HCT116 (cell line): ENCODE measurements at regions not wholly inside any gene's neighbourhood (a gene's known extent, or its start where the extent isn't known, plus 50 kb on each side); places are given as distances from the start of the nearest gene placed in this dataset.

Experiments
- ATAC-seq: fragments of 200-7000 bp; cut with Tn5 transposase; 2 replicates; pipeline ENCODE4 v1.9.1; 2020; ENCODE audit warnings: mild to moderate bottlenecking, moderate library complexity
- BruUV-seq: library from RNA; stranded (reverse); fragments of 400-500 nt; replicated peaks from 2 replicates; lab custom pipeline; 2021; lab: Mats Ljungman, UMichigan
- CTCF ChIA-PET: fragments of 300-600 bp; sonication (Branson Sonifier 250); formaldehyde crosslinking; loops from one replicate; lab custom pipeline; 2021; ENCODE audit warnings: antibody characterized with exemption; lab: Charles Lee
- POLR2A ChIA-PET: fragments of 300-600, 350-600 bp; sonication (Branson Sonifier 250); formaldehyde crosslinking; loops from one replicate; lab custom pipeline; 2021; ENCODE audit warnings: antibody characterized with exemption; lab: Charles Lee
- RAD21 ChIA-PET, 2 experiments: fragments of 300-600 bp; sonication (Branson Sonifier 250); formaldehyde crosslinking; loops; one replicate each; lab custom pipeline; 2023; ENCODE audit warnings: low total read pairs in 2 of 2; ENCODE audit not compliant: uncharacterized antibody in 2 of 2, unreplicated experiment in 2 of 2, low non-redundant PET in 1 of 2; lab: Charles Lee
- DNase-seq: peaks from one replicate; pipeline ENCODE4 v3.0.0-alpha.2; 2010; ENCODE audit warnings: low read depth, low spot score
- H2AFZ ChIP-seq: fragments of 200-600 bp; shearing (Covaris generic), sonication (generic); 2 replicates; pipeline ENCODE4 v1.6.1; 2017; ENCODE audit warnings: low read depth, mixed run types, mixed read lengths, antibody characterized with exemption, low read length; ENCODE audit not compliant: poor library complexity, severe bottlenecking
- H3K27ac ChIP-seq: 2 replicates; pipeline ENCODE4 v1.5.1; 2012; ENCODE audit warnings: low read depth, low read length
- H3K27me3 ChIP-seq: fragments of 200-600 bp; sonication (generic); 2 replicates; pipeline ENCODE4 v1.6.1; 2016; ENCODE audit warnings: mixed run types, low read length, mixed read lengths; ENCODE audit not compliant: insufficient read depth
- H3K36me3 ChIP-seq, 2 experiments: fragments of 200-500 bp in 1 of 2; fragments of 200-600 bp in 1 of 2; sonication (Bioruptor generic) in 1 of 2; sonication (generic) in 1 of 2; 2 replicates each; pipeline versions ENCODE4 v1.5.1 to v1.6.1; 2014 to 2016; ENCODE audit warnings: low read length in 2 of 2, inconsistent platforms in 1 of 2, mixed read lengths in 1 of 2, mixed run types in 1 of 2; ENCODE audit not compliant: insufficient read depth in 2 of 2, control insufficient read depth in 1 of 2
- H3K4me1 ChIP-seq, 2 experiments: fragments of 200-600 bp in 1 of 2; sonication (generic) in 1 of 2; 2 replicates each; pipeline versions ENCODE4 v1.5.1 to v1.6.1; 2012 to 2017; ENCODE audit warnings: low read length in 2 of 2, inconsistent platforms in 1 of 2, mild to moderate bottlenecking in 1 of 2, mixed read lengths in 1 of 2, mixed run types in 1 of 2, moderate library complexity in 1 of 2; ENCODE audit not compliant: insufficient read depth in 2 of 2, control insufficient read depth in 1 of 2
- H3K4me2 ChIP-seq: fragments of 200-600 bp; sonication (generic); 2 replicates; pipeline ENCODE4 v1.6.1; 2017; ENCODE audit warnings: mixed run types, low read length, mixed read lengths
- H3K4me3 ChIP-seq, 2 experiments: fragments of 200-600 bp in 1 of 2; sonication (generic) in 1 of 2; replicated peaks in 1 of 2; 2 replicates each; pipeline ENCODE4 v1.5.1; 2011 to 2016; ENCODE audit warnings: low read length in 2 of 2, control low read depth in 1 of 2, low read depth in 1 of 2, mild to moderate bottlenecking in 1 of 2, mixed read lengths in 1 of 2, mixed run types in 1 of 2
- H3K79me2 ChIP-seq: fragments of 200-600 bp; sonication (generic); 2 replicates; pipeline ENCODE4 v1.6.1; 2017; ENCODE audit warnings: mild to moderate bottlenecking, mixed run types, low read length, moderate library complexity, mixed read lengths; ENCODE audit not compliant: insufficient read depth
- H3K9ac ChIP-seq: fragments of 200-600 bp; sonication (generic); 2 replicates; pipeline ENCODE4 v1.6.1; 2016; ENCODE audit warnings: low read length, mixed read lengths
- H3K9me2 ChIP-seq: fragments of 200-600 bp; sonication (generic), shearing (Covaris generic); 2 replicates; pipeline ENCODE4 v1.6.1; 2017; ENCODE audit warnings: mixed run types, mild to moderate bottlenecking, moderate library complexity; ENCODE audit not compliant: insufficient read depth
- H3K9me3 ChIP-seq, 2 experiments: fragments of 200-500 bp in 1 of 2; fragments of 200-600 bp in 1 of 2; sonication (Bioruptor generic) in 1 of 2; sonication (generic) in 1 of 2; 2 replicates each; pipeline ENCODE4 v1.6.1; 2014 to 2017; ENCODE audit warnings: low read length in 2 of 2, mixed read lengths in 2 of 2, inconsistent platforms in 1 of 2, low read depth in 1 of 2, mild to moderate bottlenecking in 1 of 2, mixed run types in 1 of 2, moderate library complexity in 1 of 2; ENCODE audit not compliant: control insufficient read depth in 1 of 2, insufficient read depth in 1 of 2
- H4K20me1 ChIP-seq: fragments of 200-600 bp; sonication (generic), shearing (Covaris generic); 2 replicates; pipeline ENCODE4 v1.6.1; 2017; ENCODE audit warnings: mixed run types, mild to moderate bottlenecking, moderate library complexity; ENCODE audit not compliant: insufficient read depth
- ATF3 ChIP-seq: IDR thresholded peaks from 2 replicates; pipeline ENCODE4 v1.6.1; 2012
- CBX3 ChIP-seq: IDR thresholded peaks from 2 replicates; pipeline ENCODE4 v1.6.1; 2012; ENCODE audit warnings: low read depth
- CEBPB ChIP-seq: IDR thresholded peaks from 2 replicates; pipeline ENCODE4 v1.6.1; 2012; ENCODE audit warnings: low read depth
- CTCF ChIP-seq, 3 experiments: fragments of 200-600 bp in 1 of 3; sonication (generic) in 1 of 3; IDR thresholded peaks in 2 of 3; conservative IDR thresholded peaks in 1 of 3; 2 replicates each; pipeline ENCODE4 v1.5.1; 2012 to 2017; ENCODE audit warnings: low read depth in 2 of 3, low read length in 2 of 3, antibody characterized with exemption in 1 of 3, borderline replicate concordance in 1 of 3, control low read depth in 1 of 3, mild to moderate bottlenecking in 1 of 3, mixed read lengths in 1 of 3, mixed run types in 1 of 3, moderate library complexity in 1 of 3; ENCODE audit not compliant: insufficient read depth in 1 of 3
- ELF1 ChIP-seq: IDR thresholded peaks from 2 replicates; pipeline ENCODE4 v1.6.1; 2012; ENCODE audit warnings: low read depth, borderline replicate concordance
- FOSL1 ChIP-seq: IDR thresholded peaks from 2 replicates; pipeline ENCODE4 v1.6.1; 2012; ENCODE audit warnings: low read depth
- POLR2A ChIP-seq: IDR thresholded peaks from 2 replicates; pipeline ENCODE4 v1.7.0; 2011; ENCODE audit warnings: borderline replicate concordance; ENCODE audit not compliant: insufficient read depth, insufficient read length; ENCODE audit errors: extremely low read depth
- RAD21 ChIP-seq: IDR thresholded peaks from 2 replicates; pipeline ENCODE4 v1.6.1; 2012; ENCODE audit warnings: low read depth, mild to moderate bottlenecking
- SIN3A ChIP-seq: IDR thresholded peaks from 2 replicates; pipeline ENCODE4 v1.6.1; 2012; ENCODE audit warnings: low read depth
- SRF ChIP-seq: IDR thresholded peaks from 2 replicates; pipeline ENCODE4 v1.6.1; 2012; ENCODE audit warnings: low read depth
- TCF7L2 ChIP-seq: IDR thresholded peaks from 2 replicates; pipeline ENCODE4 v1.7.0; 2011; ENCODE audit warnings: borderline replicate concordance, inconsistent platforms; ENCODE audit not compliant: insufficient read depth, insufficient read length; ENCODE audit errors: extremely low read depth
- YY1 ChIP-seq: IDR thresholded peaks from 2 replicates; pipeline ENCODE4 v1.6.1; 2011; ENCODE audit warnings: low read length, low read depth, moderate library complexity, mild to moderate bottlenecking; ENCODE audit not compliant: insufficient replicate concordance; ENCODE audit errors: extremely low read depth
- ZBTB33 ChIP-seq: IDR thresholded peaks from 2 replicates; pipeline ENCODE4 v1.6.1; 2011; ENCODE audit warnings: mild to moderate bottlenecking, low read length, moderate library complexity; ENCODE audit not compliant: insufficient replicate concordance; ENCODE audit errors: extremely low read depth
- ZFX ChIP-seq: fragments of 450-650 bp; IDR thresholded peaks from 2 replicates; pipeline ENCODE4 v1.6.1; 2017
- ZNF274 ChIP-seq: fragments of 200-500 bp; sonication (Bioruptor generic); IDR thresholded peaks from 2 replicates; pipeline ENCODE4 v1.6.1; 2014; ENCODE audit warnings: mild to moderate bottlenecking, low read depth, low read length, inconsistent platforms
- intact Hi-C: fragments of 100-400 bp; cut with micrococcal nuclease; formaldehyde crosslinking; loops from 2 replicates; pipeline ENCODE4 v1.10.0; 2022

GRCh38 chr19:30878495-30878894 is 470.7 kb downstream of the TSHZ3 start:
- intact Hi-C loops = no loop called here
- TF ChIP-seq CBX3 = no peak
- TF ChIP-seq ZFX = no peak
- no peak for TF ChIP-seq YY1
- no peak for TF ChIP-seq CTCF (IDR thresholded peaks at IDR 0.05 in 2 of 3, conservative IDR thresholded peaks at IDR 0.05 in 1 of 3; ENCODE audit: borderline replicate concordance in 1 of 3, insufficient read depth in 1 of 3, low read depth in 2 of 3, low read length in 2 of 3)
- TF ChIP-seq FOSL1 = no peak
- no peak for TF ChIP-seq ZBTB33
- TF ChIP-seq ATF3 = no peak
- TF ChIP-seq RAD21 = no peak
- TF ChIP-seq ELF1 = no peak
- TF ChIP-seq SRF = no peak
- TF ChIP-seq SIN3A = no peak
- TF ChIP-seq ZNF274 = no peak
- TF ChIP-seq CEBPB = no peak
- TF ChIP-seq POLR2A = no peak
- no peak for TF ChIP-seq TCF7L2
- TF ChIP-seq, all 23 proteins: peak for 0
- Histone ChIP-seq H2AFZ (no peak overlapping the region), H3K36me3 (no peaks in the 10 kb centered on the region), H3K4me2 (no peak overlapping the region), H3K9me2 (no peaks in the 10 kb centered on the region), H3K4me3 (no peak overlapping the region), H3K27ac (no peak overlapping the region), H3K79me2 (no peaks in the 10 kb centered on the region), H4K20me1 (no peaks in the 10 kb centered on the region), H3K4me1 (no peaks in the 10 kb centered on the region), H3K9me3 (peaks cover 7 to 43% of the 10 kb centered on the region in 2 experiments; a peak in 2 of 4 replicates), H3K9ac (no peak overlapping the region), H3K27me3 (no peaks in the 10 kb centered on the region)
- ATAC-seq (no peak), DNase-seq (no peak)
- CTCF ChIA-PET = no interaction called here
- no TSS peak for BruUV-seq
- RAD21 ChIA-PET = no interaction called here
- POLR2A ChIA-PET = no interaction called here
